Muscle layer of duodenum (tissue), 2 donors: ENCODE measurements at regions not wholly inside any gene's neighbourhood (a gene's known extent, or its start where the extent isn't known, plus 50 kb on each side); places are given as distances from the start of the nearest gene placed in this dataset.

Source experiments
- H3K27ac ChIP-seq: one replicate; pipeline ENCODE4 v1.7.0; 2013; ENCODE audit warnings: mild to moderate bottlenecking, low read length
- H3K27me3 ChIP-seq: one replicate; pipeline ENCODE4 v1.7.0; 2013; ENCODE audit warnings: low read depth, mild to moderate bottlenecking, control low read depth, low read length
- H3K36me3 ChIP-seq, 2 donors: one replicate each; pipeline ENCODE4 v1.7.0; 2013; ENCODE audit warnings: low read length in 2 of 2, control low read depth in 1 of 2, mild to moderate bottlenecking in 1 of 2; ENCODE audit not compliant: insufficient read depth in 2 of 2, control insufficient read depth in 1 of 2
- H3K4me1 ChIP-seq, 2 donors: one replicate each; pipeline ENCODE4 v1.7.0; 2013; ENCODE audit warnings: low read length in 2 of 2, mild to moderate bottlenecking in 2 of 2, control low read depth in 1 of 2, moderate library complexity in 1 of 2; ENCODE audit not compliant: insufficient read depth in 2 of 2, control insufficient read depth in 1 of 2
- H3K4me3 ChIP-seq, 2 donors: one replicate each; pipeline ENCODE4 v1.7.0; 2013; ENCODE audit warnings: low read length in 2 of 2, low read depth in 1 of 2, mild to moderate bottlenecking in 1 of 2
- H3K9me3 ChIP-seq, 2 donors: one replicate each; pipeline ENCODE4 v1.7.0; 2013; ENCODE audit warnings: low read length in 2 of 2, control low read depth in 1 of 2, mild to moderate bottlenecking in 1 of 2; ENCODE audit not compliant: control insufficient read depth in 1 of 2
- donor health status: healthy.

- Histone ChIP-seq H3K9me3 (no peaks in the 10 kb centered on the region), H3K4me1 (peaks cover 3 to 8% of the 10 kb centered on the region in 2 donors), H3K4me3 (no peak overlapping the region), H3K36me3 (no peaks in the 10 kb centered on the region), H3K27ac (no peak overlapping the region), H3K27me3 (no peaks in the 10 kb centered on the region)
These were observed 195.1 kb downstream of the SNX19 start for GRCh38 chr11:130721023-130721681.

GRCh38 chr11:130721736-130722135, 194.5 kb downstream of the SNX19 start:
- H3K4me1 ChIP-seq: peaks cover 7 to 10% of the 10 kb centered on the region in 2 donors
- H3K9me3 ChIP-seq: no peaks in the 10 kb centered on the region
- H3K4me3 ChIP-seq: no peak overlapping the region
- no peaks in the 10 kb centered on the region for H3K36me3 ChIP-seq
- H3K27me3 ChIP-seq: no peaks in the 10 kb centered on the region
- H3K27ac ChIP-seq: no peak overlapping the region

GRCh38 chr11:130722401-130722800, 193.9 kb downstream of the SNX19 start:
- H3K27me3 ChIP-seq: no peaks in the 10 kb centered on the region
- no peak overlapping the region for H3K4me3 ChIP-seq
- H3K27ac ChIP-seq: no peak overlapping the region
- no peaks in the 10 kb centered on the region for H3K9me3 ChIP-seq
- H3K4me1 ChIP-seq: peaks cover 7 to 10% of the 10 kb centered on the region in 2 donors
- no peaks in the 10 kb centered on the region for H3K36me3 ChIP-seq

GRCh38 chr11:130725421-130726233, 190.7 kb downstream of the SNX19 start:
- Histone ChIP-seq H3K27me3 (no peaks in the 10 kb centered on the region), H3K27ac (no peak overlapping the region), H3K9me3 (peaks cover 0 to 14% of the 10 kb centered on the region in 2 donors), H3K4me3 (no peak overlapping the region), H3K4me1 (peaks cover 7 to 10% of the 10 kb centered on the region in 2 donors), H3K36me3 (no peaks in the 10 kb centered on the region)

- Histone ChIP-seq H3K27ac (no peak overlapping the region), H3K27me3 (no peaks in the 10 kb centered on the region), H3K4me1 (peaks cover 7 to 10% of the 10 kb centered on the region in 2 donors)
These were observed 189.8 kb downstream of the SNX19 start for GRCh38 chr11:130726234-130727037.

GRCh38 chr11:130727157-130728119, 188.8 kb downstream of the SNX19 start:
- Histone ChIP-seq H3K27ac (no peak overlapping the region), H3K27me3 (no peaks in the 10 kb centered on the region), H3K4me1 (peaks cover 7 to 10% of the 10 kb centered on the region in 2 donors), H3K9me3 (peaks cover 0 to 18% of the 10 kb centered on the region in 2 donors), H3K36me3 (no peaks in the 10 kb centered on the region), H3K4me3 (no peak overlapping the region)

More at GRCh38 chr11:130726234-130727037, 189.8 kb downstream of the SNX19 start:
- Histone ChIP-seq H3K36me3 (no peaks in the 10 kb centered on the region), H3K4me3 (no peak overlapping the region), H3K9me3 (peaks cover 0 to 18% of the 10 kb centered on the region in 2 donors)

- Histone ChIP-seq H3K27me3 (no peaks in the 10 kb centered on the region), H3K4me1 (peaks cover 7 to 10% of the 10 kb centered on the region in 2 donors), H3K4me3 (no peak overlapping the region), H3K9me3 (peaks cover 0 to 20% of the 10 kb centered on the region in 2 donors), H3K27ac (no peak overlapping the region), H3K36me3 (no peaks in the 10 kb centered on the region)
These were observed 187.8 kb downstream of the SNX19 start for GRCh38 chr11:130728185-130729180.

- H3K36me3 ChIP-seq: no peaks in the 10 kb centered on the region
- H3K27me3 ChIP-seq: no peaks in the 10 kb centered on the region
- H3K27ac ChIP-seq: no peak overlapping the region
- peaks cover 0 to 20% of the 10 kb centered on the region in 2 donors for H3K9me3 ChIP-seq
- no peak overlapping the region for H3K4me3 ChIP-seq
- H3K4me1 ChIP-seq: peaks cover 7 to 10% of the 10 kb centered on the region in 2 donors
These were observed 187.1 kb downstream of the SNX19 start for GRCh38 chr11:130729193-130729592.

- peaks cover 0 to 20% of the 10 kb centered on the region in 2 donors for H3K9me3 ChIP-seq
- H3K27ac ChIP-seq: no peak overlapping the region
- peaks cover 7 to 10% of the 10 kb centered on the region in 2 donors for H3K4me1 ChIP-seq
- no peaks in the 10 kb centered on the region for H3K27me3 ChIP-seq
- no peaks in the 10 kb centered on the region for H3K36me3 ChIP-seq
- no peak overlapping the region for H3K4me3 ChIP-seq
These were observed 186.5 kb downstream of the SNX19 start for GRCh38 chr11:130729678-130730300.
